Muscle of arm (tissue), 1 donor: ENCODE measurements at regions not wholly inside any gene's neighbourhood (a gene's known extent, or its start where the extent isn't known, plus 50 kb on each side); places are given as distances from the start of the nearest gene placed in this dataset.

Experiments used
- DNase-seq: peaks from one replicate; pipeline ENCODE4 v3.0.0-alpha.2; 2013

- DNase-seq: no peak
These were observed 330.0 kb downstream of the DDX10 start for GRCh38 chr11:108994887-108995286.

- DNase-seq: no peak
These were observed 333.0 kb downstream of the DDX10 start for GRCh38 chr11:108997826-108998225.

DNA sequence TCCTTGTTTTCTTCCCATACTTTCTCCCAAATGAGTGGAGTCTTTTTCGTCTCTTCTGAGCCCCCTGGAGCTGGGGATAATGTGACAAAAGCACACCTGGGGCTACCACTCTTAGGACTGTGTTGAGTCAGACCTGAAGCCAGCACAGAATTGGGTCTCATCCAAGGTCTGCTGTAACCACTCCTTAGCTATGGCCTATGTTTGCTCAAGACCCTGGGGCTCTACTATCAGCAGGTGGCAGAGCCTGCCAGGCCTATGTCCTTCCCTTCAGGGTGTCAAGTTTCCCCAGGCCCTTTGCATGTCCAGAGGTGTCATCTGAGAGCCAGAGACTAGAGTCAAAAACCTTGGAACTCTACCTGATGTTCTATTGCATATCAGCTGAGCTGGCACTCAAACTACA is 335.7 kb downstream of the DDX10 start:
- DNase-seq: no peak

- no peak for DNase-seq
These were observed 336.7 kb downstream of the DDX10 start for GRCh38 chr11:109001585-109001984.

DNA sequence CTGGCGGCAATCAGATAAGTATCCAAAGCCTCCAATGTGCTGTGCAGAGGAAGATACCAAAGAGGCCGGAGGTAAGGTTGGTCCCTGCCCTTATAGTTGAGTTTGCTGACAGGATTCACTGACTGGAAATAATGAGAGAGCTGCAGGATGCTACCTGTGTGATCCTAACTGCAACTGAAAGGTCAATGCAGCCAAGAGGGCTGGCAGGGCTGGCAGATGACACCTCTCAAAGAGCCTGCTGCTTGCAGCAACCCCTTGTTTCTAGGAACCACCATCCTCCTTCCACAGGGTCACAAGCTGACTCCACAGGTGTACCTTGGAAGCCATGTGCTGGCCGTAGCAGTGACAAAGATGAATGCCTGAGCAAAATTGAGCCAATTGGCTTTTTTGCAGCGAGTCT is 348.1 kb downstream of the DDX10 start:
- no peak for DNase-seq

GRCh38 chr11:109015283-109015682 is 350.4 kb downstream of the DDX10 start:
- DNase-seq: no peak

GRCh38 chr11:109016724-109017123 is 351.9 kb downstream of the DDX10 start:
- no peak for DNase-seq

DNA sequence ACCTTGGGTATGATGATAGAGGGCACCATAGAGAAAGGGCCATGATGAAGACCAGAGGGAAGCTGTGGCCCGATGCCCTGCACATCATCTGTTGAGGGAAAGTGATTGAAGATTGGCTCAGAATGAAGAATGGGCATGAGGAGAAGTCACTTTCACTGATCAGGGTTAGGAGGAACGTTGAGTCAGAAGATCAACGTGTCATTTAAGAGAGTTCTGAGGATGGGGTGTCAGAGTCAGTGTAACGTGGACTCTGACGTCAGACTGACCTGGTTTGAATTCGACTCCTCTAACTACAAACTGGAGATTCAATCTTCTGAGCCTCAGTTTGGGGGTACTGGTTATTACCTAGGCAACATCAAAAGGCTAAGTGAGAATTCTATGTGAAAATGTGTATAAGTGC is 352.6 kb downstream of the DDX10 start:
- DNase-seq: no peak

DNA sequence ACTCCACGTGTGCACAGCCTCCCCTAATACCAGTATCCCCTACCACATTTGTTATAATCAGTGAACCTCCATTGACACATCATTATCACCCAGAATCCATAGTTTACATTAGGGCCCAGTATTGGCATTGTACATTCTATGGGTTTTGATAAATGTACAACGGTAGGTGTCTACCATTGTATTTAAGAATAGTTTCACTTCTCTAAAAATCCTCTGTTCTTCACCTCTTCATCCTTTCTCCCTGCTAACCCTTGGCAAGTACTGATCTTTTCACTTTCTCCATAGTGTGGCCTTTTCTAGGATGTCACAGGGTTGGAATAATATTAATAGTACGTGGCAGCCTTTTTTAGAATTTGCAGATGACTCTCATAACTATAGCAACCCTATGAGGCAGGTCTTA is 353.8 kb downstream of the DDX10 start:
- no peak for DNase-seq

- DNase-seq: no peak
These were observed 354.6 kb downstream of the DDX10 start for GRCh38 chr11:109019342-109019936.

GRCh38 chr11:109023036-109023435 is 358.2 kb downstream of the DDX10 start:
- no peak for DNase-seq

GRCh38 chr11:109026891-109027489 is 362.1 kb downstream of the DDX10 start:
- DNase-seq: no peak

GRCh38 chr11:109027851-109028250 is 363.0 kb downstream of the DDX10 start:
- no peak for DNase-seq

DNA sequence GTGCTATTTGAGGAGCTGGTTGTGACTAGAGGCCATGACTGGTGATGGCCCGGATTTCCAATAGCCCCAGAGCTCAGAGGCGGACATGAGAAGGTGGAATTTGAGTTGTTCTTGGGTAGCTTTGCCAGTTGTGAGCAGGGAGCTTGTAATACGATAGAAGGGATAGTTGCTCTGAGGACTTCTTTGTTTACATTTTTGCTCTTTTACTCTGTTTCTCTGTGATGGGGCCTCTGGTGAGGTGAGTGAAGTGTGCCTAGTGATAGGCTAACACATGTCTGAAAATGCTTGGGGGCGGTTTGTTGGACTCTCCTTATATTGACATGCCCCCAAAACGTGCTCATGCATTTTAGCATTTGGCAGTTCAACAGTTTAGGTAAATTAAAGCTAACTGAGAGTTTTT is 365.1 kb downstream of the DDX10 start:
- DNase-seq: no peak

GRCh38 chr11:109033627-109034338 is 368.9 kb downstream of the DDX10 start:
- no peak for DNase-seq

GRCh38 chr11:109034339-109034696 is 369.4 kb downstream of the DDX10 start:
- no peak for DNase-seq

DNA sequence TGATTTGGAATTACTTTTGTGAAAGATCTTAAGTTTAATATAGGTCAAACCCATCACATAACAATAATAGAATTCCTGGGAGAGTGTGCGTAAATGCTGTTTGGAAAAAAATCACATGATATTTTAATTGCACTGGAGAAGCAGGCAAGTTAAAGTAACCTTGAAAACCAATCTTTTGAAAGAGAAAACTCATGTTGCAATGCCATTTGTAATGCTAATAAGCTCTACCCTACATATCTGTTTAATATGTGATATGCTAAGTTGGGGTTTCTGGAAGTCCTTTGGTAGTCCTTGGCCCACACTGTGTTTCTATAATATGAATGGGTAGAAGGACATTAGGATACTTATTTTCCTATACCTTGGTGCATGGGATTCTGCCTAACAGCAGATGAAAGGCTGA is 370.4 kb downstream of the DDX10 start:
- DNase-seq: no peak

- DNase-seq: no peak
These were observed 371.1 kb downstream of the DDX10 start for GRCh38 chr11:109036011-109036410.

GRCh38 chr11:109037856-109038780 is 373.2 kb downstream of the DDX10 start:
- DNase-seq: no peak

- no peak for DNase-seq
These were observed 374.7 kb downstream of the DDX10 start for GRCh38 chr11:109039611-109040010.

GRCh38 chr11:109040303-109040702 is 375.4 kb downstream of the DDX10 start:
- DNase-seq: no peak

GRCh38 chr11:109041876-109042275 is 377.0 kb downstream of the DDX10 start:
- no peak for DNase-seq

DNA sequence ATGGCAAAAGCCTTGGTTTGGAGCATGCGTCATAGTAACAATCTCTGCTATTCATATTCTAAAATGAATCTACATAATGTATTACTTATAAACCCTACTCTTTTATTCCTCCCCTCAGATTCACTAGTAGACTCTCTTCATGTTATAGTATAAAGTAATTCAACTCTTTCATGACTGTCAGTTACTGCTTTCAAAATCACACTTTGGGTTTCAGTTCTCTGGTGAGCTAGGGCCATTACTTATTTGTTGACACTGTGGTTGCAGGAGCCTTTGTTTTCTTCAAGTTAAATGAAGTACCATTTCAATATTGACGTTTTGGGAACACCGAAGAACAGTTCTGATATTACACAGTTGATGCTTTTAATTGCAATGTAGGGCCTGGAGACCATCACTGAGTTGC is 378.4 kb downstream of the DDX10 start:
- DNase-seq: no peak
